ENCODE measurements at regions not wholly inside any gene's neighbourhood (a gene's known extent, or its start where the extent isn't known, plus 50 kb on each side); places are given as distances from the start of the nearest gene placed in this dataset.

GRCh38 chr6:56796196-56796532 is 153.5 kb upstream of the DST start:
- TF ChIP-seq POLR2A (IDR thresholded peaks at IDR 0.05; ENCODE audit: low read length) = no peak
- TF ChIP-seq GATA1 (IDR thresholded peaks at IDR 0.05; ENCODE audit: low read depth, low read length) = no peak

Data from erythroblast (primary cell).